Neuronal stem cell (in vitro differentiated cells): ENCODE measurements at regions not wholly inside any gene's neighbourhood (a gene's known extent, or its start where the extent isn't known, plus 50 kb on each side); places are given as distances from the start of the nearest gene placed in this dataset.
"Not testable (repeated sequence)": the region's sequence is repeated elsewhere in the genome, so short reads cannot be mapped to it uniquely, and the experiment has no call there.

Experiments
- DNase-seq: peaks from one replicate; pipeline ENCODE4 v3.0.0-alpha.2; 2013; ENCODE audit warnings: low spot score
- H2AFZ ChIP-seq: one replicate; pipeline ENCODE4 v1.6.1; 2013; ENCODE audit warnings: mild to moderate bottlenecking, low read length, inconsistent platforms
- H2AK5ac ChIP-seq: 2 replicates; pipeline ENCODE4 v1.6.1; 2013; ENCODE audit warnings: low read depth, mild to moderate bottlenecking, inconsistent platforms, low read length, moderate library complexity, mixed read lengths
- H2BK120ac ChIP-seq: 2 replicates; pipeline ENCODE4 v1.6.1; 2013; ENCODE audit warnings: low read depth, mild to moderate bottlenecking, inconsistent platforms, low read length, moderate library complexity, mixed read lengths
- H2BK12ac ChIP-seq: one replicate; pipeline ENCODE4 v1.6.1; 2013; ENCODE audit warnings: low read length, inconsistent platforms
- H2BK15ac ChIP-seq: 2 replicates; pipeline ENCODE4 v1.6.1; 2013; ENCODE audit warnings: mild to moderate bottlenecking, low read length, inconsistent platforms, mixed read lengths
- H2BK5ac ChIP-seq: one replicate; pipeline ENCODE4 v1.6.1; 2013; ENCODE audit warnings: inconsistent platforms, mild to moderate bottlenecking, low read length, moderate library complexity
- H3K14ac ChIP-seq: one replicate; pipeline ENCODE4 v1.6.1; 2013; ENCODE audit warnings: low read length, inconsistent platforms
- H3K18ac ChIP-seq: 2 replicates; pipeline ENCODE4 v1.6.1; 2013; ENCODE audit warnings: low read length, inconsistent platforms
- H3K23ac ChIP-seq: 2 replicates; pipeline ENCODE4 v1.6.1; 2013; ENCODE audit warnings: low read depth, mild to moderate bottlenecking, mixed read lengths, low read length, inconsistent platforms; ENCODE audit not compliant: poor library complexity
- H3K27ac ChIP-seq: replicated peaks from 3 replicates; pipeline ENCODE4 v1.5.1; 2013; ENCODE audit warnings: low read length, inconsistent platforms
- H3K27me3 ChIP-seq, 3 experiments: 2 replicates each; pipeline ENCODE4 v1.6.1; 2013; ENCODE audit warnings: low read length in 3 of 3, mild to moderate bottlenecking in 2 of 3, inconsistent platforms in 1 of 3, low read depth in 1 of 3, mixed read lengths in 1 of 3, moderate library complexity in 1 of 3; ENCODE audit not compliant: control insufficient read depth in 3 of 3, insufficient read depth in 3 of 3
- H3K36me3 ChIP-seq, 2 donors: replicated peaks in 1 of 2; 2 replicates each; pipeline ENCODE4 v1.6.1; 2013; ENCODE audit warnings: low read length in 2 of 2; ENCODE audit not compliant: control insufficient read depth in 2 of 2, insufficient read depth in 2 of 2
- H3K4ac ChIP-seq: 2 replicates; pipeline ENCODE4 v1.6.1; 2013; ENCODE audit warnings: inconsistent platforms, mild to moderate bottlenecking, low read length, moderate library complexity
- H3K4me1 ChIP-seq, 2 donors: 1 replicate in 1 of 2; 2 replicates in 1 of 2; pipeline ENCODE4 v1.6.1; 2013; ENCODE audit warnings: low read length in 2 of 2, low read depth in 1 of 2; ENCODE audit not compliant: control insufficient read depth in 2 of 2, insufficient read depth in 1 of 2
- H3K4me2 ChIP-seq: one replicate; pipeline ENCODE4 v1.6.1; 2013; ENCODE audit warnings: mild to moderate bottlenecking, low read length, inconsistent platforms; ENCODE audit not compliant: insufficient read depth, poor library complexity, severe bottlenecking
- H3K4me3 ChIP-seq, 2 donors: 2 replicates each; pipeline ENCODE4 v1.5.1; 2013; ENCODE audit warnings: low read length in 2 of 2, mild to moderate bottlenecking in 2 of 2, inconsistent platforms in 1 of 2, moderate library complexity in 1 of 2
- H3K79me1 ChIP-seq: one replicate; pipeline ENCODE4 v1.6.1; 2013; ENCODE audit warnings: low read depth, mild to moderate bottlenecking, inconsistent platforms, low read length, moderate library complexity
- H3K9ac ChIP-seq: one replicate; pipeline ENCODE4 v1.6.1; 2013; ENCODE audit warnings: mild to moderate bottlenecking, low read depth, low read length, inconsistent platforms; ENCODE audit not compliant: poor library complexity
- H3K9me3 ChIP-seq, 2 donors: replicated peaks in 1 of 2; 2 replicates each; pipeline versions ENCODE3 to v1.6.1; 2013; ENCODE audit warnings: low read length in 2 of 2, mild to moderate bottlenecking in 2 of 2, inconsistent platforms in 1 of 2, low read depth in 1 of 2, mixed read lengths in 1 of 2, moderate library complexity in 1 of 2; ENCODE audit not compliant: control insufficient read depth in 2 of 2, insufficient read depth in 1 of 2
- H4K8ac ChIP-seq: one replicate; pipeline ENCODE4 v1.6.1; 2013; ENCODE audit warnings: low read depth, mild to moderate bottlenecking, inconsistent platforms, low read length, moderate library complexity
- H4K91ac ChIP-seq: one replicate; pipeline ENCODE4 v1.6.1; 2013; ENCODE audit warnings: low read length, low read depth, mild to moderate bottlenecking, inconsistent platforms; ENCODE audit not compliant: poor library complexity
- WGBS, 2 donors: extraction: QIAGEN DNeasy Blood & Tissue Kit; methylation state at CpG; one replicate each; pipeline ENCODE4 v1.1.7; 2013; ENCODE audit warnings: missing lambda C conversion rate in 2 of 2, mixed read lengths in 1 of 2; ENCODE audit not compliant: insufficient read length in 2 of 2, insufficient replicate concordance in 1 of 2; ENCODE audit errors: extremely low coverage in 2 of 2; 5-methylcytosine and 5-hydroxymethylcytosine counted together

- H3K4me2 ChIP-seq, result no peak overlapping the region
- H2BK12ac ChIP-seq, result no peak overlapping the region
- no peak overlapping the region for H2AK5ac ChIP-seq
- no peaks in the 10 kb centered on the region for H3K36me3 ChIP-seq
- no peak overlapping the region for H4K91ac ChIP-seq
- no peak overlapping the region for H3K27ac ChIP-seq
- no peak overlapping the region for H3K9ac ChIP-seq
- WGBS, 2 donors, result no CpG with 5 or more reads among the region's 1 CpG
- H3K23ac ChIP-seq, result no peak overlapping the region
- H3K4me1 ChIP-seq, result no peaks in the 10 kb centered on the region
- H3K18ac ChIP-seq, result no peak overlapping the region
- H2BK120ac ChIP-seq, result no peak overlapping the region
- no peak for DNase-seq
- H2AFZ ChIP-seq, result no peak overlapping the region
- no peak overlapping the region for H2BK15ac ChIP-seq
- no peak overlapping the region for H4K8ac ChIP-seq
- H3K27me3 ChIP-seq, result no peaks in the 10 kb centered on the region
- H2BK5ac ChIP-seq, result no peak overlapping the region
- no peak overlapping the region for H3K4me3 ChIP-seq
- H3K4ac ChIP-seq, result no peak overlapping the region
- no peak overlapping the region for H3K14ac ChIP-seq
- no peaks in the 10 kb centered on the region for H3K9me3 ChIP-seq
- no peaks in the 10 kb centered on the region for H3K79me1 ChIP-seq
Measured at GRCh38 chr16:17002565-17002964, 468.2 kb downstream of the XYLT1 start.

- H3K4me2 ChIP-seq, H2BK5ac ChIP-seq: not testable (repeated sequence)
Measured at GRCh38 chr16:17005963-17006362, 464.8 kb downstream of the XYLT1 start.

DNA sequence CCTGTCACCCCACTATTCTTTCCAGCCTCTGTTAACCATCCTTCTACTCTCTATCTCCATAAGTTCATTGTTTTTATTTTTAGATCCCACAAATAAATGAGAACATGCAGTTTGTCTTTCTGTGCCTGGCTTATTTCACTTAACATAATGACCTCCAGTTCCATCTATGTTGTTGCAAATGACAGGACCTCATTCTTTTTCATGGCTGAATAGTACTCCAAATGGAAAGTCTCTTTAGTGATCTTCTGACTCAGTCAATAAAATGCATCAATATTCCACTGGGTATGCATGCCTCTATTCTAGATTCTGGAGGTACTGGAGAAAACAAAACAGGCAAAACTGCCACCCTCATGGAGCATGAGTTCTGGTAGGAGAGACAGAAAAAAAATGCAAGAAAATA, 459.0 kb downstream of the XYLT1 start:
- DNase-seq, result no peak
- no peak overlapping the region for H3K4me2 ChIP-seq
- H3K36me3 ChIP-seq, result no peaks in the 10 kb centered on the region
- H2BK12ac ChIP-seq, result no peak overlapping the region
- H3K4me3 ChIP-seq, result no peak overlapping the region
- no peaks in the 10 kb centered on the region for H3K4me1 ChIP-seq
- no peak overlapping the region for H3K14ac ChIP-seq
- no peak overlapping the region for H2BK120ac ChIP-seq
- H3K27me3 ChIP-seq, result peaks cover 0 to 8% (median 0%) of the 10 kb centered on the region in 3 experiments
- no peak overlapping the region for H2BK15ac ChIP-seq
- no peak overlapping the region for H3K27ac ChIP-seq
- no peak overlapping the region for H3K9ac ChIP-seq
- H4K91ac ChIP-seq, result no peak overlapping the region
- no peak overlapping the region for H2AK5ac ChIP-seq
- no peaks in the 10 kb centered on the region for H3K9me3 ChIP-seq
- no peak overlapping the region for H2AFZ ChIP-seq
- no peaks in the 10 kb centered on the region for H3K79me1 ChIP-seq
- no peak overlapping the region for H3K18ac ChIP-seq
- H2BK5ac ChIP-seq, result no peak overlapping the region
- no peak overlapping the region for H4K8ac ChIP-seq
- H3K23ac ChIP-seq, result no peak overlapping the region
- H3K4ac ChIP-seq, result no peak overlapping the region

More at GRCh38 chr16:17005963-17006362, 464.8 kb downstream of the XYLT1 start:
- not testable (repeated sequence) for H3K79me1 ChIP-seq, H3K36me3 ChIP-seq, H3K23ac ChIP-seq, H4K91ac ChIP-seq, H3K18ac ChIP-seq, H2BK15ac ChIP-seq, H3K9me3 ChIP-seq, H3K4me1 ChIP-seq, H3K4ac ChIP-seq, H3K14ac ChIP-seq, H4K8ac ChIP-seq, H3K4me3 ChIP-seq, H3K27ac ChIP-seq, H2BK120ac ChIP-seq, H2AK5ac ChIP-seq, DNase-seq, H3K27me3 ChIP-seq, H3K9ac ChIP-seq, H2BK12ac ChIP-seq, H2AFZ ChIP-seq
- WGBS, 2 donors, result no CpG with 5 or more reads among the region's 1 CpG

GRCh38 chr16:17013038-17013437, 457.7 kb downstream of the XYLT1 start:
- no peak overlapping the region for H4K91ac ChIP-seq
- no peak overlapping the region for H2AK5ac ChIP-seq
- H3K27me3 ChIP-seq, result peaks cover 0 to 8% (median 0%) of the 10 kb centered on the region in 3 experiments
- no peaks in the 10 kb centered on the region for H3K36me3 ChIP-seq
- H3K79me1 ChIP-seq, result no peaks in the 10 kb centered on the region
- no peak overlapping the region for H3K14ac ChIP-seq
- no peaks in the 10 kb centered on the region for H3K9me3 ChIP-seq
- no peak overlapping the region for H3K4me3 ChIP-seq
- H3K18ac ChIP-seq, result no peak overlapping the region
- H3K27ac ChIP-seq, result no peak overlapping the region
- H2BK5ac ChIP-seq, result no peak overlapping the region
- H3K4ac ChIP-seq, result no peak overlapping the region
- no peak for DNase-seq
- H3K4me1 ChIP-seq, result no peaks in the 10 kb centered on the region
- H2AFZ ChIP-seq, result no peak overlapping the region
- H3K23ac ChIP-seq, result no peak overlapping the region
- H3K4me2 ChIP-seq, result no peak overlapping the region
- H2BK120ac ChIP-seq, result no peak overlapping the region
- H4K8ac ChIP-seq, result no peak overlapping the region
- H3K9ac ChIP-seq, result no peak overlapping the region
- H2BK12ac ChIP-seq, result no peak overlapping the region
- no peak overlapping the region for H2BK15ac ChIP-seq
- no CpG with 5 or more reads among the region's 8 CpGs for WGBS, 2 donors
